ENCODE measurements at regions not wholly inside any gene's neighbourhood (a gene's known extent, or its start where the extent isn't known, plus 50 kb on each side); places are given as distances from the start of the nearest gene placed in this dataset.

- Histone ChIP-seq H2AFZ (ENCODE audit: control insufficient read depth, low read length) (no peak overlapping the region), H4K20me1 (ENCODE audit: control insufficient read depth, extremely low read depth, insufficient read depth, low read length) (no peaks in the 10 kb centered on the region), H3K4me1 (ENCODE audit: control insufficient read depth, extremely low read depth, insufficient read depth, low read length) (peaks cover 3% of the 10 kb centered on the region), H3K27ac (ENCODE audit: control insufficient read depth, insufficient read depth, low read length) (no peak overlapping the region), H3K27me3 (ENCODE audit: control insufficient read depth, extremely low read depth, insufficient read depth, low read length) (no peaks in the 10 kb centered on the region), H3K4me2 (ENCODE audit: control insufficient read depth, extremely low read depth, insufficient read depth, low read depth, low read length) (no peak overlapping the region), H3K36me3 (ENCODE audit: control insufficient read depth in 2 of 2, extremely low read depth in 1 of 2, insufficient read depth in 2 of 2, low read length in 2 of 2) (no peaks in the 10 kb centered on the region), H3K9me3 (ENCODE audit: control insufficient read depth, low read depth, low read length) (no peaks in the 10 kb centered on the region), H3K4me3 (ENCODE audit: control insufficient read depth in 2 of 3, extremely low read depth in 1 of 3, insufficient read depth in 2 of 3, low read depth in 1 of 3, low read length in 3 of 3) (no peak overlapping the region), H3K79me2 (ENCODE audit: control insufficient read depth, insufficient read depth, low read length) (no peaks in the 10 kb centered on the region), H3K9ac (ENCODE audit: control insufficient read depth, extremely low read depth, insufficient read depth, low read length) (no peak overlapping the region), H3K9me1 (ENCODE audit: control insufficient read depth, extremely low read depth, insufficient read depth, low read length) (no peaks in the 10 kb centered on the region)
- FAIRE-seq = no peak
- dilution Hi-C loops (cut with MboI; ENCODE audit: extremely low pct_ligation_motif_present, low sequenced_read_pairs) = no loop called here
- no peak for DNase-seq (ENCODE audit: low read depth, low spot score)
- no peak for TF ChIP-seq CTCF (optimal IDR thresholded peaks at IDR 0.05 in 1 of 3, IDR thresholded peaks at IDR 0.05 in 1 of 3, conservative IDR thresholded peaks at IDR 0.05 in 1 of 3; ENCODE audit: extremely low read depth in 1 of 3, insufficient read depth in 2 of 3, low read length in 3 of 3)
Measured at GRCh38 chr13:79900356-79900755, 419.4 kb downstream of the NDFIP2 start.

- TF ChIP-seq EZH2 (IDR thresholded peaks at IDR 0.05; ENCODE audit: low read length) = no peak
- TF ChIP-seq CTCF (optimal IDR thresholded peaks at IDR 0.05 in 1 of 3, IDR thresholded peaks at IDR 0.05 in 1 of 3, conservative IDR thresholded peaks at IDR 0.05 in 1 of 3; ENCODE audit: extremely low read depth in 1 of 3, insufficient read depth in 2 of 3, low read length in 3 of 3) = no peak
- Histone ChIP-seq H3K9me3 (ENCODE audit: control insufficient read depth, low read depth, low read length) (no peaks in the 10 kb centered on the region), H3K4me3 (ENCODE audit: control insufficient read depth in 2 of 3, extremely low read depth in 1 of 3, insufficient read depth in 2 of 3, low read depth in 1 of 3, low read length in 3 of 3) (no peak overlapping the region), H3K79me2 (ENCODE audit: control insufficient read depth, insufficient read depth, low read length) (no peaks in the 10 kb centered on the region), H4K20me1 (ENCODE audit: control insufficient read depth, extremely low read depth, insufficient read depth, low read length) (no peaks in the 10 kb centered on the region), H2AFZ (ENCODE audit: control insufficient read depth, low read length) (no peak overlapping the region), H3K27me3 (ENCODE audit: control insufficient read depth, extremely low read depth, insufficient read depth, low read length) (no peaks in the 10 kb centered on the region), H3K4me2 (ENCODE audit: control insufficient read depth, extremely low read depth, insufficient read depth, low read depth, low read length) (no peak overlapping the region), H3K4me1 (ENCODE audit: control insufficient read depth, extremely low read depth, insufficient read depth, low read length) (peaks cover 3% of the 10 kb centered on the region), H3K9me1 (ENCODE audit: control insufficient read depth, extremely low read depth, insufficient read depth, low read length) (no peaks in the 10 kb centered on the region), H3K36me3 (ENCODE audit: control insufficient read depth in 2 of 2, extremely low read depth in 1 of 2, insufficient read depth in 2 of 2, low read length in 2 of 2) (no peaks in the 10 kb centered on the region), H3K27ac (ENCODE audit: control insufficient read depth, insufficient read depth, low read length) (no peak overlapping the region), H3K9ac (ENCODE audit: control insufficient read depth, extremely low read depth, insufficient read depth, low read length) (no peak overlapping the region)
- dilution Hi-C loops (cut with MboI; ENCODE audit: extremely low pct_ligation_motif_present, low sequenced_read_pairs) = no loop called here
- no peak for DNase-seq (ENCODE audit: low read depth, low spot score)
- peak; percentile 36 for FAIRE-seq
Measured at GRCh38 chr13:79898996-79899395, 418.0 kb downstream of the NDFIP2 start.

Data from keratinocyte (primary cell).